HG03108 (cell line): ENCODE measurements at regions not wholly inside any gene's neighbourhood (a gene's known extent, or its start where the extent isn't known, plus 50 kb on each side); places are given as distances from the start of the nearest gene placed in this dataset.
"Not testable (repeated sequence)": the region's sequence is repeated elsewhere in the genome, so short reads cannot be mapped to it uniquely, and the experiment has no call there.

Experiments used
- ATAC-seq: cut with Tn5 transposase; IDR thresholded peaks from one replicate; pipeline ENCODE4 v1.9.1; 2021; ENCODE audit warnings: moderate library complexity; ENCODE audit not compliant: unreplicated experiment

- no peak for ATAC-seq
Measured at GRCh38 chr4:134747108-134747805, 545.7 kb upstream of the PABPC4L start.

GRCh38 chr4:134740290-134740689, 538.7 kb upstream of the PABPC4L start:
- no peak for ATAC-seq

- no peak for ATAC-seq
Measured at GRCh38 chr4:134735901-134736300, 534.3 kb upstream of the PABPC4L start.

- no peak for ATAC-seq
Measured at GRCh38 chr4:134727696-134728095, 526.1 kb upstream of the PABPC4L start.

- no peak for ATAC-seq
Measured at GRCh38 chr4:134722306-134722705, 520.7 kb upstream of the PABPC4L start.

GRCh38 chr4:134720030-134720429, 518.4 kb upstream of the PABPC4L start:
- ATAC-seq: no peak

DNA sequence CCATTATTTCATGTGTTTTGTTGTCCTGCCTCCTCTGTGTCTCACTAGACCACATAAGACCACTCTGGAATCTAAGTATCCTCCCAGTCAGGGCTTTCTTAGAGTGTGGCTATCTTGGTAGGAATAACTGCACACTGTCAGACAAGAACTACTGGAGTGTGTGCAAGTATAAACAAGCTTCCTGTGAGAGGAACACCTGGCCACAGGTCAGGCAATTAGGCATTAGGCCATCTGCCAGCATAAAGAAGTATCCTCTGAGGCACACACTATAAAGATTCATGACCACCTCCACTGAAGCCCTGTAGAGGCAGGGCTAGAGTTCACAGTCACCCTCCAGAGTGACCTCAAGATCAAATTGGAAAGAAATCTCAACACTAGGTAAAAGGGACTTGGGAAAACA, 507.0 kb upstream of the PABPC4L start:
- no peak for ATAC-seq

GRCh38 chr4:134708026-134708425, 506.4 kb upstream of the PABPC4L start:
- no peak for ATAC-seq

GRCh38 chr4:134702374-134702773, 500.8 kb upstream of the PABPC4L start:
- ATAC-seq: no peak

GRCh38 chr4:134700251-134700650, 498.7 kb upstream of the PABPC4L start:
- ATAC-seq: no peak

- ATAC-seq: not testable (repeated sequence)
Measured at GRCh38 chr4:134698831-134699230, 497.2 kb upstream of the PABPC4L start.

GRCh38 chr4:134695433-134695832, 493.8 kb upstream of the PABPC4L start:
- ATAC-seq: no peak

GRCh38 chr4:134691915-134692314, 490.3 kb upstream of the PABPC4L start:
- no peak for ATAC-seq

DNA sequence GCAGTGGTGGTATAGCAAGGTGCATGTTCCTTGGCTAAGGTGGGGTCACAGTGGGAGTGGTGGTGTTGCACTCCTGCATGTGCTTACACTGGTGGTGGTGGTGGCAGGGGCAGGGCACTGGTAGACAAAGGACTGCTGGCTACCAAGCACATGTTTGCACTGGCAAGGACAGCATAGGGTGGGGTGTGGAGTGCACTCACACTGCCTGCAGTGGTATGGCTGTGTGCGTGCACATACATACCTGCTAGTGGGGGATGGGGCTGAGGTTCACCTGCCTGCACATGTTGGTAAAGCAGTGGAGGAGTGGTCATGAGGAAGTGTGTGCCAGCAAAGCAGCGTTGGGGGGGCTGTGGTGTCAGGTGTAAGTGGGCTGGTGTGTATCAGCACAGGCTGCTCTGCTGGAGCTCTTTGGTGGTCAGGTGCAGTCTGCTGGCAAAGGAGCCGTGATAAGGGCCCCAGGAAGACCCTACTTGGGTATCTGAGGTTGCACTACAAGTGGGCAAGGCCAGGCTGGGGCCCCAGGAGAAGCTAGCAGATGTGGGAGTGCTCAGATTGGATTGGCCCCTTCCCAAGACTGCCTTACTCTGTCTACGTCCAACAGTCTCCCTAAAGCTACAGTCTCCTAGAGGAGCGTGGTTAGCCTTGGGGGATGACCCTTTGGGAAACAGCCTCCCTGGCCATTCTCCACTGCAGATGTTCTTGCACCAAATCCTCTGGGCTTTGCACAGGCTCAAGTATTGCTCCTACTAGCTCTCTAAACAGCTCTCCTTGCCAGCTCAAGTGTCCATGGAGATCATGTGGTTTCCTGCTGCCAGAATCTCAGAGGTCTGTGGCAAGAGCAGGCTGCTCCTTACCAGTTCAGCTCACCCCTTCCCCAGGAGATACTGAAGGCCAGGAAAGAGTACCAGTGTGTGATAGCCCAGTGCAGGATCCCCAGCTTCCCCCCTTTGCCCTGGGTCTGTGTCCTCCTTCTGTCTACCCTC, 486.3 kb upstream of the PABPC4L start:
- no peak for ATAC-seq

DNA sequence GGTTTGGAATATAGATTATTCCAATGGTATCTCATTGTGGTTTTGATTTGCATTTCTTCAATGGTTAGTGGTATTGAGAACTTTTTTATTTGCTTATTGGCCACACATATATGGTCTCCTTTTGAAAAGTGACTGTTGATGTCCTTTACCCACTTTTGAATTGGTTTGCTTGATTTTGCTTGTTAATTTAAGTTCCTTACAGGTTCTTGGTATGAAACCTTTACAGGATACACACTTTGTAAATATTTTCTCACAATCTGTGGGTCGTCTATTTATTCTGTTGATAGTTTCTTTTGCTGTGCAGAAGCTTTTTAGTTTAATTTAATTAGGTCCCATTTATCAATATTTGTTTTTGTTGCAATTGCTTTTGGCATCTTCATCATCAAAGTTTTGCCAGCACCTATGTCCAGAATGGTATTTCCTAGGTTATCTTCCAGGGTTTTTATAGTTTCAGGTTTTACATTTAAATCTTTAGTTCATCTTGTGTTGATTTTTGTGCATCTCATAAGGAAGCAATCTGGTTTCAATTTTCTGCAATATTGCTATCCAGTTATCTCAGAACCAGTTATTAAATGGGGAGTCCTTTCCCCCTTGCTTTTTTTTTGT, 475.7 kb upstream of the PABPC4L start:
- no peak for ATAC-seq

GRCh38 chr4:134668237-134668636, 466.6 kb upstream of the PABPC4L start:
- ATAC-seq: no peak

- no peak for ATAC-seq
Measured at GRCh38 chr4:134666640-134667039, 465.1 kb upstream of the PABPC4L start.

DNA sequence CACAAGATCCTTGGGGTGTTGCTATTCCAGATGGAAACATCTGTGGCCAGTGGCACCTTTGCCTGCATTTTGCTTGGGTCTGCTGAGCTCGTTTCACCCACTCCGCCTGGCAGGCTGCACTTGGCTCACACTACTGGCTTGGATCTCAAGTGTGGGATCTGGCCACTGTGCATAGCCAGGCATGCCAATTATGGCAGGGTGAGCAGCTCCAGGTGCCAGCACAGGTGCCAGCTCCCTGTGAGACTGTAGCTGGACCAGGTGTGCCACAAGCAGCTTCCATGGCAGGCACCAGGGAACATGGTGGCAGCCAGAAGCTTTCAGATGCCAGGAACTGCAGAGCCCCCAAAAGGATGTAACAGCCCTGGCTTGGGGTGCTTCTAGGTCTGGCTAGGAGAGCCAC, 463.8 kb upstream of the PABPC4L start:
- no peak for ATAC-seq

GRCh38 chr4:134663742-134664141, 462.2 kb upstream of the PABPC4L start:
- ATAC-seq: no peak

GRCh38 chr4:134650461-134650860, 448.9 kb upstream of the PABPC4L start:
- ATAC-seq: no peak

GRCh38 chr4:134645778-134646177, 444.2 kb upstream of the PABPC4L start:
- ATAC-seq: no peak
